Body of pancreas (tissue), 4 donors: ENCODE measurements at regions not wholly inside any gene's neighbourhood (a gene's known extent, or its start where the extent isn't known, plus 50 kb on each side); places are given as distances from the start of the nearest gene placed in this dataset.
"Not testable (repeated sequence)": the region's sequence is repeated elsewhere in the genome, so short reads cannot be mapped to it uniquely, and the experiment has no call there.

Experiments
- ATAC-seq: fragments of 150-250 bp; one replicate; pipeline ENCODE4 v1.9.1; 2016
- DNase-seq, 4 donors: peaks; one replicate each; pipeline ENCODE4 v3.0.0-alpha.2; 2019
- H3K27ac ChIP-seq, 4 donors: fragments of 200-600 bp; sonication (generic); 1 replicate in 3 of 4; 2 replicates in 1 of 4; pipeline versions ENCODE4 v1.5.1 to v1.6.1; 2016 to 2019; ENCODE audit warnings: mild to moderate bottlenecking in 1 of 4, mixed read lengths in 1 of 4, moderate library complexity in 1 of 4
- H3K27me3 ChIP-seq, 2 donors: fragments of 200-600 bp; sonication (generic); one replicate each; pipeline ENCODE4 v1.6.0; 2016; ENCODE audit warnings: mild to moderate bottlenecking in 1 of 2
- H3K36me3 ChIP-seq, 2 donors: fragments of 200-600 bp; sonication (generic); replicated peaks in 1 of 2; 2 replicates each; pipeline ENCODE4 v1.5.1; 2016; ENCODE audit warnings: low read depth in 2 of 2; ENCODE audit not compliant: insufficient read depth in 1 of 2
- H3K4me1 ChIP-seq: fragments of 200-600 bp; sonication (generic); one replicate; pipeline ENCODE4 v1.6.0; 2016
- H3K4me3 ChIP-seq, 2 donors: fragments of 200-600 bp; sonication (generic); 1 replicate in 1 of 2; 2 replicates in 1 of 2; pipeline ENCODE4 v1.5.1; 2016 to 2019
- H3K9me3 ChIP-seq, 3 donors: fragments of 200-600 bp; sonication (generic); 1 replicate in 2 of 3; 2 replicates in 1 of 3; pipeline ENCODE4 v1.5.1; 2016
- CTCF ChIP-seq, 7 experiments: fragments of 450-650 bp in 4 of 7; fragments of 200-600 bp in 3 of 7; sonication (generic) in 3 of 7; IDR thresholded peaks; one replicate each; pipeline ENCODE4 v1.5.1; 2016 to 2019; ENCODE audit warnings: antibody characterized with exemption in 7 of 7
- POLR2A ChIP-seq, 3 donors: fragments of 450-650 bp; IDR thresholded peaks; one replicate each; pipeline ENCODE4 v1.6.1; 2016; ENCODE audit warnings: antibody characterized with exemption in 3 of 3, mild to moderate bottlenecking in 2 of 3
- WGBS, 2 donors: methylation state at CpG; one replicate each; pipeline ENCODE4 v1.1.5; 2017; 5-methylcytosine and 5-hydroxymethylcytosine counted together
- intact Hi-C: fragments of 100-400 bp; cut with DNase I; formaldehyde crosslinking; loops from one replicate; pipeline ENCODE4 v1.15.1; 2023

DNA sequence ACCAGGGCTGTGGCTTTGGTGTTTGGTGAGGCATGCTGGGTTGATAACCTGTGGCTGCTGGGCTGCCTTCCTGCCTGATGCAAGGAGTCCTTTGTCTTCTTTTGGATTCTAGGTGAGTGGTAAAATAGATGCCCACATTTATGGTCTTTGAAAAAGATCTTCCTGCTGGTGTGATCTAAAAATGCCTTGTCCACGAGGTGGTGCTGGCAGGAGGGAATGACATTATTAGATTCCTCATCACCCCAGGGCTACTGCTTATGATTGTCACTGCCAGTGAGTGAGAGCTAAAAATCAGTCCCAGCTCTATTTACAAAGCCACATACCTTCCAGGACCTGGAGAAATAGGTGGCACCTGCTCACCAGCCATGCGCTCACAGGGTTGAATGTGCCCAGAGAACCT is 355.5 kb upstream of the ROPN1 start:
- 61 to 74% methylated on average over 2 of the region's 2 CpGs for WGBS, 2 donors
- Histone ChIP-seq H3K36me3 (no peaks in the 10 kb centered on the region), H3K27me3 (no peaks in the 10 kb centered on the region)

DNA sequence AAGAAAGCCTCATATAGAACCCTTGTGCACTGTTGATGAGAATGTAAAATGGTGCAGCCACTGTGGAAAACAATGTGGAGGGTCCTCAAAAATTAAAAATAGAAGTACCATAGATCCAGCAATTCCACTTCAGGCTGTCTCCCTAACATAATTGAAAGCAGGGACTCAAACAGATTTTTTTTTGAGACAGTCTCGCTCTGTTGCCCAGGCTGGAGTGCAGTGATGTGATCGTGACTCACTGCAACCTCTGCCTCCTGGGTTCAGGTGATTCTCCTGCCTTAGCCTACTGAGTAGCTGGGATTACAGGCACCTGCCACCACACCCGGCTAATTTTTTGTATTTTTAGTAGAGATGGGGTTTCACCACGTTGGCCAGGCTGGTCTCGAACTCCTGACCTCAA is 356.6 kb upstream of the ROPN1 start:
- not testable (repeated sequence) for H3K4me3 ChIP-seq, H3K9me3 ChIP-seq, H3K27me3 ChIP-seq, ATAC-seq, H3K4me1 ChIP-seq, DNase-seq, H3K27ac ChIP-seq, H3K36me3 ChIP-seq
- intact Hi-C loops, result loop anchor here (10.0 kb wide), 1 partner anchor 206 kb away; no protein-coding TSS in a partner anchor
- WGBS, 2 donors, result 90 to 96% methylated on average over 5 of the region's 5 CpGs

More for the DNA sequence above, 355.5 kb upstream of the ROPN1 start:
- H3K4me1 ChIP-seq, result peaks cover 9% of the 10 kb centered on the region
- no peak overlapping the region for H3K4me3 ChIP-seq
- ATAC-seq, result no peak
- intact Hi-C loops, result loop anchor here (10.0 kb wide), 1 partner anchor 207 kb away; no protein-coding TSS in a partner anchor
- no peak for DNase-seq
- H3K27ac ChIP-seq, result no peak overlapping the region
- no peak for TF ChIP-seq POLR2A (IDR thresholded peaks at IDR 0.05)
- no peak for TF ChIP-seq CTCF (IDR thresholded peaks at IDR 0.05)
- H3K9me3 ChIP-seq, result no peaks in the 10 kb centered on the region

DNA sequence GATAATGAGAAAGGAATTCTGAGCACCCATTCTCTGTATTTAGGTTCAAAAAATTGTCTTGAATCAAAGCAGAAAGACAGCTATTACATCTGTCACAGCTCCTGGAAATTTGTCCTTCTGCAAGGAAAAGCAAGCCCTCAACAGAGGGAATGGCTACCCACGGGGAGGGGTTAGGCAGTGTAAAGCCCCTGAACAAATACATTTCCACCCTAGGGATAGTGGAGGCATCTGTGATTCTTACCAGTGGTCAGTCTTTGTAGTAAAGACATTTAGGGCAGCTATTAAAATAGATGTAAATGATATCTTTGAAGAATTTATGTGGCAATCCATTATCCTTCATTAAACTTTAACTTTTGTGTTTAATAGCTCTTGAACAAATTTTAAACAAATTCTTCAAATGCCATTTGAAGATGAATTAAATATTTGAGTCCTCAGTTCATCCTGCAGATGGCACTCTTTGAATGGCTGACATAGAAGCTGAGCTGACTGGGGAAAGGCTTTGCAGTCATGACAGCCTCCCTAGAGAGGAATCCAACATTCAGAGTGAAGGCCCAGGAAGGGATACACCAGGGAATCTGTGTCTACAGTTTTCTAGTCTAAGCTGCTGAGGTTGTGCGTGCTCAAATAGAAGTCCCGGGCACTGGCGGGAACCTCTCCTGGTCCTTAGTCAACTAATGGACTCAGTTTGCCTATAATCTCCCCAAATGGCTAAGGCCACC is 359.7 kb upstream of the ROPN1 start:
- peaks cover 9% of the 10 kb centered on the region for H3K4me1 ChIP-seq
- TF ChIP-seq POLR2A (IDR thresholded peaks at IDR 0.05) (no peak), CTCF (IDR thresholded peaks at IDR 0.05) (peak; percentile 9 to 74 (median 62))
- intact Hi-C loops, result loop anchor here (10.0 kb wide), 1 partner anchor 113 kb away; no protein-coding TSS in a partner anchor
- DNase-seq, result peak in 3 of 4 donors; percentile 13 to 50 (median 32)
- no peaks in the 10 kb centered on the region for H3K36me3 ChIP-seq
- H3K27me3 ChIP-seq, result no peaks in the 10 kb centered on the region
- no peaks in the 10 kb centered on the region for H3K9me3 ChIP-seq
- WGBS, 2 donors, result 49 to 68% methylated on average over 4 of the region's 4 CpGs
- H3K27ac ChIP-seq, result peak overlapping the region in 2 of 4 donors; percentile 23 to 32
- ATAC-seq, result peak; percentile 90
- no peak overlapping the region for H3K4me3 ChIP-seq

DNA sequence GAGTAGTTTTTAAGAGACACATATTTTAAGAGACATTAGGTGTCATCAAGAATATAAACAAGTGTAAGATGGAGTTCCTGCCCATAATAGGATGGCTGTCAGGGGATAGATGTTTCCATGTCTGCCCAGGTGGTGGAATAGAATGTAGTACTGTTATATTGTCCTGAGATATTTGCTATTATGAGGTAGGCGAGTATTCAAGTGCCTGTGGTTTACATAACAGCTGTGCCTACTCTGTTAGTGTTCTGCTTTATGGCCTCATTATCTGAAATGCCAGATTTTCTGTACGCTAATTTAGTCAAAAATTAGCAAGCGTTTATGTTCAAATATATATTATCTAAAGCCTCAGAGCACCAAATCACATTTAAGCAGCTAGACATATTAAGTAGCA is 360.2 kb upstream of the ROPN1 start:
- ATAC-seq (no peak), DNase-seq (no peak)
- Histone ChIP-seq H3K36me3 (no peaks in the 10 kb centered on the region), H3K9me3 (no peaks in the 10 kb centered on the region), H3K27ac (peak overlapping the region in 2 of 4 donors; percentile 23 to 32), H3K27me3 (no peaks in the 10 kb centered on the region), H3K4me3 (no peak overlapping the region), H3K4me1 (peaks cover 9% of the 10 kb centered on the region)
- intact Hi-C loops, result loop anchor here (10.0 kb wide), 1 partner anchor 113 kb away; no protein-coding TSS in a partner anchor
- 84 to 86% methylated on average over 3 of the region's 3 CpGs for WGBS, 2 donors
- TF ChIP-seq CTCF (IDR thresholded peaks at IDR 0.05), result no peak
- TF ChIP-seq POLR2A (IDR thresholded peaks at IDR 0.05), result no peak

GRCh38 chr3:124353691-124354090 is 361.8 kb upstream of the ROPN1 start:
- TF ChIP-seq CTCF (IDR thresholded peaks at IDR 0.05) (no peak), POLR2A (IDR thresholded peaks at IDR 0.05) (no peak)
- Histone ChIP-seq H3K27ac (no peak overlapping the region), H3K27me3 (no peaks in the 10 kb centered on the region), H3K9me3 (no peaks in the 10 kb centered on the region), H3K4me1 (peaks cover 9% of the 10 kb centered on the region), H3K36me3 (no peaks in the 10 kb centered on the region), H3K4me3 (no peak overlapping the region)
- intact Hi-C loops, result loop anchor here (10.0 kb wide), 1 partner anchor 111 kb away; no protein-coding TSS in a partner anchor
- ATAC-seq, result no peak
- no peak for DNase-seq
- 74 to 88% methylated on average over 2 of the region's 2 CpGs for WGBS, 2 donors
